ENCODE measurements at regions not wholly inside any gene's neighbourhood (a gene's known extent, or its start where the extent isn't known, plus 50 kb on each side); places are given as distances from the start of the nearest gene placed in this dataset.

- TF ChIP-seq CTCF (IDR thresholded peaks at IDR 0.05; ENCODE audit: low read depth, low read length, missing control alignments), result no peak
- no peak overlapping the region for H3K4me3 ChIP-seq (replicated peaks; ENCODE audit: low read depth, low read length)
- no peak for DNase-seq (ENCODE audit: extremely low read depth, low read depth)
Measured at GRCh38 chr2:136452528-136452927, 312.8 kb upstream of the THSD7B start.

- TF ChIP-seq CTCF (IDR thresholded peaks at IDR 0.05; ENCODE audit: low read depth, low read length, missing control alignments), result no peak
- no peak overlapping the region for H3K4me3 ChIP-seq (replicated peaks; ENCODE audit: low read depth, low read length)
- DNase-seq (ENCODE audit: extremely low read depth, low read depth), result no peak
Measured at GRCh38 chr2:136448986-136449780, 316.2 kb upstream of the THSD7B start.

GRCh38 chr2:136448432-136448831 is 316.9 kb upstream of the THSD7B start:
- no peak overlapping the region for H3K4me3 ChIP-seq (replicated peaks; ENCODE audit: low read depth, low read length)
- no peak for DNase-seq (ENCODE audit: extremely low read depth, low read depth)
- no peak for TF ChIP-seq CTCF (IDR thresholded peaks at IDR 0.05; ENCODE audit: low read depth, low read length, missing control alignments)

- H3K4me3 ChIP-seq (replicated peaks; ENCODE audit: low read depth, low read length), result no peak overlapping the region
- TF ChIP-seq CTCF (IDR thresholded peaks at IDR 0.05; ENCODE audit: low read depth, low read length, missing control alignments), result no peak
- DNase-seq (ENCODE audit: extremely low read depth, low read depth), result no peak
Measured at GRCh38 chr2:136444323-136444722, 321.0 kb upstream of the THSD7B start.

GRCh38 chr2:136443661-136444060 is 321.7 kb upstream of the THSD7B start:
- DNase-seq (ENCODE audit: extremely low read depth, low read depth), result no peak
- no peak for TF ChIP-seq CTCF (IDR thresholded peaks at IDR 0.05; ENCODE audit: low read depth, low read length, missing control alignments)
- no peak overlapping the region for H3K4me3 ChIP-seq (replicated peaks; ENCODE audit: low read depth, low read length)

GRCh38 chr2:136441979-136442714 is 323.2 kb upstream of the THSD7B start:
- no peak overlapping the region for H3K4me3 ChIP-seq (replicated peaks; ENCODE audit: low read depth, low read length)
- TF ChIP-seq CTCF (IDR thresholded peaks at IDR 0.05; ENCODE audit: low read depth, low read length, missing control alignments), result no peak
- DNase-seq (ENCODE audit: extremely low read depth, low read depth), result no peak

Data from HFF-Myc (cell line).